ENCODE measurements at regions not wholly inside any gene's neighbourhood (a gene's known extent, or its start where the extent isn't known, plus 50 kb on each side); places are given as distances from the start of the nearest gene placed in this dataset.

DNA sequence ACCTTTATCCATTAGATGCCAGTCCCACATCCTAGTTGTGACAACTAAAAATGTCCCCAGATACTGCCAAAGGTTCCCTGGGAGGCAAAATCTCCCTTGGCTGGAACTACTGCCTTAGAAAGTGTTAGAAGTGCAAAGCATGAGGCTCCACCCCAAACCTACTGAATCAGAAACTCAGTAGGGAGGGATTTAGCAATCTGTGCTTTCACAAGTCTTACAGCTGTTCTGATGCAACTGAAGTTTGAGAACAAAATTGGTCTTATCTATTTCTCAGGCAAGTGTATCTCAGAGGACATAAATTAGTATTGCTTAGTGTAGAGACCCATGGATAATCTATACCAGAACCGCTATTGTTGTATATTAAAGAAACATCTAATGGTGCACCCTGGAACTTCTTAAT, 70.2 kb downstream of the CLDN1 start:
- no peak overlapping the region for H3K4me3 ChIP-seq (ENCODE audit: low read depth, low read length)
- TF ChIP-seq, protein P1, sequence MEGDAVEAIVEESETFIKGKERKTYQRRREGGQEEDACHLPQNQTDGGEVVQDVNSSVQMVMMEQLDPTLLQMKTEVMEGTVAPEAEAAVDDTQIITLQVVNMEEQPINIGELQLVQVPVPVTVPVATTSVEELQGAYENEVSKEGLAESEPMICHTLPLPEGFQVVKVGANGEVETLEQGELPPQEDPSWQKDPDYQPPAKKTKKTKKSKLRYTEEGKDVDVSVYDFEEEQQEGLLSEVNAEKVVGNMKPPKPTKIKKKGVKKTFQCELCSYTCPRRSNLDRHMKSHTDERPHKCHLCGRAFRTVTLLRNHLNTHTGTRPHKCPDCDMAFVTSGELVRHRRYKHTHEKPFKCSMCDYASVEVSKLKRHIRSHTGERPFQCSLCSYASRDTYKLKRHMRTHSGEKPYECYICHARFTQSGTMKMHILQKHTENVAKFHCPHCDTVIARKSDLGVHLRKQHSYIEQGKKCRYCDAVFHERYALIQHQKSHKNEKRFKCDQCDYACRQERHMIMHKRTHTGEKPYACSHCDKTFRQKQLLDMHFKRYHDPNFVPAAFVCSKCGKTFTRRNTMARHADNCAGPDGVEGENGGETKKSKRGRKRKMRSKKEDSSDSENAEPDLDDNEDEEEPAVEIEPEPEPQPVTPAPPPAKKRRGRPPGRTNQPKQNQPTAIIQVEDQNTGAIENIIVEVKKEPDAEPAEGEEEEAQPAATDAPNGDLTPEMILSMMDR (IDR thresholded peaks at IDR 0.05; ENCODE audit: low read depth, low read length), result no peak

GRCh38 chr3:190249414-190249813, 72.8 kb downstream of the CLDN1 start:
- TF ChIP-seq, protein P1 (IDR thresholded peaks at IDR 0.05; ENCODE audit: low read depth, low read length), result no peak
- H3K4me3 ChIP-seq (ENCODE audit: low read depth, low read length), result no peak overlapping the region

GRCh38 chr3:190242147-190242546, 80.1 kb downstream of the CLDN1 start:
- TF ChIP-seq, protein P1 (IDR thresholded peaks at IDR 0.05; ENCODE audit: low read depth, low read length), result no peak
- no peak overlapping the region for H3K4me3 ChIP-seq (ENCODE audit: low read depth, low read length)

DNA sequence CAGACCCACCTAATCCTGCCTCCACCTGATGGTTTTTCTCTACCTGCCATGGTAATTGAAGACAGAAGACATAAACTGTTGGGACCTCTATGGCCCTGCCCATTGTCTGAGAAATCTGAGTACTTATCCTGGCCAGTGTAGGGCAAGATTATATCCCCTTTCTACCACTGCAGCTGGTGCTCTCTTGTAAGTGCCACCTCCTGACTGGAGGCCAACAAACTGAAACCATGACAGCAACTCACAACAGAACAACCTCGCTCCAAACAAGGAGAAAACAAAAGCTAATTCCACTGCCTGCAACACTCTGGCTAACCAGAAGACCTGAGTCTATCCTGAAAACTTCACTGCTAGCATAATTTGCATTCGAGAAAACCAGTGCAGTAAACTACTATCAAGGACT, 82.9 kb downstream of the CLDN1 start:
- no peak overlapping the region for H3K4me3 ChIP-seq (ENCODE audit: low read depth, low read length)
- TF ChIP-seq, protein P1 (IDR thresholded peaks at IDR 0.05; ENCODE audit: low read depth, low read length), result no peak

GRCh38 chr3:190238871-190239270, 83.4 kb downstream of the CLDN1 start:
- TF ChIP-seq, protein P1 (IDR thresholded peaks at IDR 0.05; ENCODE audit: low read depth, low read length), result no peak
- H3K4me3 ChIP-seq (ENCODE audit: low read depth, low read length), result no peak overlapping the region

- TF ChIP-seq, protein P1 (IDR thresholded peaks at IDR 0.05; ENCODE audit: low read depth, low read length), result no peak
- H3K4me3 ChIP-seq (ENCODE audit: low read depth, low read length), result no peak overlapping the region
Measured at GRCh38 chr3:190234621-190235020, 87.6 kb downstream of the CLDN1 start.

- TF ChIP-seq, protein P1 (IDR thresholded peaks at IDR 0.05; ENCODE audit: low read depth, low read length), result no peak
- H3K4me3 ChIP-seq (ENCODE audit: low read depth, low read length), result no peak overlapping the region
Measured at GRCh38 chr3:190229632-190230424, 92.4 kb downstream of the CLDN1 start.
